ENCODE measurements at regions not wholly inside any gene's neighbourhood (a gene's known extent, or its start where the extent isn't known, plus 50 kb on each side); places are given as distances from the start of the nearest gene placed in this dataset.
A peak's percentile ranks its signal among the peaks of the same experiment; 100 is the strongest.

DNA sequence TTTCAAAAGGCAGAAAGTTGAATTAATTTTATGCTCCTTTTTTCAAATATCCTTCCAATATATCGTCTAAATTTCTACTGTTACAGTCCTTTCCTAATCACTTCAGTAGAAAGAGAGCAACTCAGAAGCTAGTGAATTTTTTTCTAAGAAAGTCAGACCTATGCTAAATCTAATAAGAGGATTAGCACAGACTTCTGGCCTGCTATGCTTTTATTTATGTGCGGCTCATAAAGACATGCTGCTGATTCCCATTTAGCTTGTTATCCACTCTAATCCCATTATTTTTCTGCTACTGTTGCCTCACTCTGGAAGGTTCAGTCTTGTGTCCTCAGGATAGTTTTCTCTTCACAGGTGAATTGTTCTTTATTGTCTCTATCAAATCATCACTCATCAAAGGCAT lies 473.5 kb upstream of the FAM241A start:
- TF ChIP-seq, protein P1, sequence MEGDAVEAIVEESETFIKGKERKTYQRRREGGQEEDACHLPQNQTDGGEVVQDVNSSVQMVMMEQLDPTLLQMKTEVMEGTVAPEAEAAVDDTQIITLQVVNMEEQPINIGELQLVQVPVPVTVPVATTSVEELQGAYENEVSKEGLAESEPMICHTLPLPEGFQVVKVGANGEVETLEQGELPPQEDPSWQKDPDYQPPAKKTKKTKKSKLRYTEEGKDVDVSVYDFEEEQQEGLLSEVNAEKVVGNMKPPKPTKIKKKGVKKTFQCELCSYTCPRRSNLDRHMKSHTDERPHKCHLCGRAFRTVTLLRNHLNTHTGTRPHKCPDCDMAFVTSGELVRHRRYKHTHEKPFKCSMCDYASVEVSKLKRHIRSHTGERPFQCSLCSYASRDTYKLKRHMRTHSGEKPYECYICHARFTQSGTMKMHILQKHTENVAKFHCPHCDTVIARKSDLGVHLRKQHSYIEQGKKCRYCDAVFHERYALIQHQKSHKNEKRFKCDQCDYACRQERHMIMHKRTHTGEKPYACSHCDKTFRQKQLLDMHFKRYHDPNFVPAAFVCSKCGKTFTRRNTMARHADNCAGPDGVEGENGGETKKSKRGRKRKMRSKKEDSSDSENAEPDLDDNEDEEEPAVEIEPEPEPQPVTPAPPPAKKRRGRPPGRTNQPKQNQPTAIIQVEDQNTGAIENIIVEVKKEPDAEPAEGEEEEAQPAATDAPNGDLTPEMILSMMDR (IDR thresholded peaks at IDR 0.05; ENCODE audit: unreplicated experiment) = no peak

DNA sequence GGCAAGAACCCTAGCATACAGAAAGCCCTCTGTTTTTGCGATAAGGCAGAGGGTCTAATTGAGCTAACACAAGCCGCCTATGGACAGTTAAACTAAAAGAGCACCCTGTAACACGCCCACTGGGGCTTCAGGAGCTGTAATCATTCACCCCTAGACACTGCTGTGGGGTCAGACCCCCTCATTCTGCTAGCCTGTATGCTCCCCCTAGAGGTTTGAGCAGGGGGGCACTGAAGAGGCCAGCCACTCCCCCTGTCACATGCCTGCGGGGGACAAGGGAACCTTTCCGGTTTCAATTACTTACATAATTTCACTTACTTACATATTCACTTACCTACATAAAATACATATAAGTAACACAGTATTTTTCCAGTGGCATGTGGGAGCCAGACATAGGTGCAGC lies 469.5 kb upstream of the FAM241A start:
- TF ChIP-seq, protein P1 (IDR thresholded peaks at IDR 0.05; ENCODE audit: unreplicated experiment) = no peak
- H3K4me3 Mint-ChIP-seq (ENCODE audit: unreplicated experiment) = no peak overlapping the region
- no peaks in the 10 kb centered on the region for H3K36me3 Mint-ChIP-seq (ENCODE audit: low read depth, unreplicated experiment)
- DNase-seq (ENCODE audit: low spot score) = no peak
- peaks cover 18% of the 10 kb centered on the region for H3K4me1 Mint-ChIP-seq (ENCODE audit: unreplicated experiment)
- no peaks in the 10 kb centered on the region for H3K9me3 Mint-ChIP-seq (ENCODE audit: unreplicated experiment)
- H3K27ac Mint-ChIP-seq (ENCODE audit: unreplicated experiment) = no peak overlapping the region
- no peaks in the 10 kb centered on the region for H3K27me3 Mint-ChIP-seq (ENCODE audit: unreplicated experiment)

More for the DNA sequence above, 473.5 kb upstream of the FAM241A start:
- no peak for DNase-seq (ENCODE audit: low spot score)
- Mint-ChIP-seq H3K27ac (ENCODE audit: unreplicated experiment) (no peak overlapping the region), H3K9me3 (ENCODE audit: unreplicated experiment) (no peaks in the 10 kb centered on the region), H3K4me3 (ENCODE audit: unreplicated experiment) (no peak overlapping the region), H3K27me3 (ENCODE audit: unreplicated experiment) (no peaks in the 10 kb centered on the region), H3K4me1 (ENCODE audit: unreplicated experiment) (peaks cover 6% of the 10 kb centered on the region), H3K36me3 (ENCODE audit: low read depth, unreplicated experiment) (no peaks in the 10 kb centered on the region)

DNA sequence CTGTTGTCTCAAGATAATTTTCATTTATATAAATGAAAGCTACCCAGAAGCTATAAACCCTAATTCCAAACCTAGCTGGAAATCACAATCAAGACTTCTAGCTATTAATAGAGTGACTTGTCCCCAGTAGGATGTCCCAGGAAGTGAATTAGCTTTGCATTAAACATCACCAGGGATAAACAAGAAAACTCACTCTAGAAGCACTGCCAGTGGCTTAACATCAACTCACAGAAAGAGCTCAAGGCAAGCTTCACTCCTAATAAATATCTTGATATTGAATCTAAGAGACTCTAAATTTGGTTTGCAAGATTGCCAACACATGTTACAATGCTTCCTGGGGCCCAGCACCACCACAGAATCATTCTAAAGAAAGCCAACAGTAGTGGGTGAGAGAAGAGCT lies 468.7 kb upstream of the FAM241A start:
- H3K4me3 Mint-ChIP-seq (ENCODE audit: unreplicated experiment) = no peak overlapping the region
- no peaks in the 10 kb centered on the region for H3K27me3 Mint-ChIP-seq (ENCODE audit: unreplicated experiment)
- H3K27ac Mint-ChIP-seq (ENCODE audit: unreplicated experiment) = no peak overlapping the region
- no peaks in the 10 kb centered on the region for H3K9me3 Mint-ChIP-seq (ENCODE audit: unreplicated experiment)
- TF ChIP-seq, protein P1 (IDR thresholded peaks at IDR 0.05; ENCODE audit: unreplicated experiment) = no peak
- H3K4me1 Mint-ChIP-seq (ENCODE audit: unreplicated experiment) = peaks cover 18% of the 10 kb centered on the region
- H3K36me3 Mint-ChIP-seq (ENCODE audit: low read depth, unreplicated experiment) = no peaks in the 10 kb centered on the region
- no peak for DNase-seq (ENCODE audit: low spot score)

DNA sequence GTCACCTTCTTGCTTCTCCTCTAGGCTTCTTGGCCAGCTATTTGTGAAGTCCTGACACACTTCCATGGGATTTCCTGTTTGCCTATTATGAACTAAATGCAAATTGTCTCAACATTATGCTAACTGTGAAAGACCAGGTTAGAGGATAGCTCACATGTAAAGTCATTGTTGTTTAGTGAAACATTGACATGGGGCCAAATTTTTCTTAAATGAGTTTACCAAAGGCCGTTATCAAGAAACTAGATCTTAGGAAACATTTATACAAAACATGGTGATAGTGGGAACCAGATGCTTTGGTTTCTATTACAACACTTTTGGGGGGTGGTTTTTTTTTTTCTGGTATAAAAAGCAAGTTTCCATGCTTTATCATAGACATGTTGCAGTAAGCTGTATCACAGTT lies 466.8 kb upstream of the FAM241A start:
- Mint-ChIP-seq H3K27me3 (ENCODE audit: unreplicated experiment) (no peaks in the 10 kb centered on the region), H3K36me3 (ENCODE audit: low read depth, unreplicated experiment) (no peaks in the 10 kb centered on the region), H3K27ac (ENCODE audit: unreplicated experiment) (peak overlapping the region; percentile 6), H3K4me1 (ENCODE audit: unreplicated experiment) (peaks cover 18% of the 10 kb centered on the region), H3K9me3 (ENCODE audit: unreplicated experiment) (no peaks in the 10 kb centered on the region), H3K4me3 (ENCODE audit: unreplicated experiment) (no peak overlapping the region)
- DNase-seq (ENCODE audit: low spot score) = no peak
- TF ChIP-seq, protein P1 (IDR thresholded peaks at IDR 0.05; ENCODE audit: unreplicated experiment) = no peak

DNA sequence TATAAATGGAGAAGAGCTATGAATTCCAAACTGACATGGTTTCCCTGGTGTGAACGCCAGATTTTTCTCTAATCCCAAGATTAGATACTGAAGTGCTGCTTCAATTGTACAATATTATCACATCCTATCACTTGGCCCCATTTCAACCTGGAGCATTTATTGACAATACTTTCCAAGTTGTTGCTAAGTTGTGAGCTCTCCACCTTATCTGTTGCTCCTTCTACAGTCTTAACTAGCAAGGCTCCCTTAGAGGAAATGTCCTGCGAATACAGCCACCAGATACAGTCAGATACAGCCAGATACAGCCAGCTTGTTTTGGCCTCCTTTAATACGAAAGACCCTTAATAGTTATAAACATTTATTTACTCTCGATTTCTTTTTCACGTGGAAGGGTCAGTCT lies 466.3 kb upstream of the FAM241A start:
- no peaks in the 10 kb centered on the region for H3K36me3 Mint-ChIP-seq (ENCODE audit: low read depth, unreplicated experiment)
- no peaks in the 10 kb centered on the region for H3K27me3 Mint-ChIP-seq (ENCODE audit: unreplicated experiment)
- no peak overlapping the region for H3K27ac Mint-ChIP-seq (ENCODE audit: unreplicated experiment)
- H3K4me1 Mint-ChIP-seq (ENCODE audit: unreplicated experiment) = peaks cover 18% of the 10 kb centered on the region
- no peak for DNase-seq (ENCODE audit: low spot score)
- no peak overlapping the region for H3K4me3 Mint-ChIP-seq (ENCODE audit: unreplicated experiment)
- TF ChIP-seq, protein P1 (IDR thresholded peaks at IDR 0.05; ENCODE audit: unreplicated experiment) = no peak
- no peaks in the 10 kb centered on the region for H3K9me3 Mint-ChIP-seq (ENCODE audit: unreplicated experiment)
